Erythroblast (primary cell): ENCODE measurements at regions not wholly inside any gene's neighbourhood (a gene's known extent, or its start where the extent isn't known, plus 50 kb on each side); places are given as distances from the start of the nearest gene placed in this dataset.

ENCODE experiments used
- GATA1 ChIP-seq: IDR thresholded peaks from 2 replicates; pipeline ENCODE4 v1.6.1; 2011; ENCODE audit warnings: low read depth, mild to moderate bottlenecking, control low read depth, low read length, moderate library complexity
- POLR2A ChIP-seq: IDR thresholded peaks from 2 replicates; pipeline ENCODE4 v1.6.1; 2011; ENCODE audit warnings: mild to moderate bottlenecking, low read length

DNA sequence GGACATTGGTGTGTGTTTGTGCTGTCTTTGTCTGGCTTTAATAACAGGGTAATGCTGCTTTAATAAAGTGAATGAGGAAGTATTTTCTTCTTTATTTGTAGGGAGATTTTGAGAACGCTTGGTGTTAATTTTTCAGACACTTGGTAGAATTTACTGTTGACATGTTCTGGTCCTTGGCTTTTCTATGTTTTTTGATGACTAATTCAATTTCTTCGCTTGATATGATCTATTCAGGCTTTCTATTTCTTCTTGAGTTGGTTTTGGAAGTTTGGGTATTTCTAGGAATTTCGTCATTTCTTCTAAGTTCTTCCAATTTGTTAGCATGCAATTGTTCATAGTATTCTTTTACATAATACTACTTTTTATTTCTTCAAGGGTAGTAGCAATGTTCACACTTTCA, 167.8 kb downstream of the TTC6 start:
- TF ChIP-seq POLR2A (no peak), GATA1 (no peak)
